ENCODE measurements at regions not wholly inside any gene's neighbourhood (a gene's known extent, or its start where the extent isn't known, plus 50 kb on each side); places are given as distances from the start of the nearest gene placed in this dataset.

- Histone ChIP-seq H3K79me2 (replicated peaks; ENCODE audit: insufficient read depth, low read length) (no peaks in the 10 kb centered on the region), H4K20me1 (ENCODE audit: insufficient read depth) (no peaks in the 10 kb centered on the region), H3K4me2 (ENCODE audit: low read length) (no peak overlapping the region), H3K36me3 (ENCODE audit: insufficient read depth, low read length) (no peaks in the 10 kb centered on the region), H3K9me3 (ENCODE audit: low read length) (no peaks in the 10 kb centered on the region), H3K9ac (ENCODE audit: low read length) (no peak overlapping the region), H3K27me3 (ENCODE audit: insufficient read depth, low read depth, low read length) (no peaks in the 10 kb centered on the region), H3F3A (ENCODE audit: insufficient read depth, low read length, poor library complexity, severe bottlenecking) (no peaks in the 10 kb centered on the region), H3K4me3 (ENCODE audit: low read length) (no peak overlapping the region), H3K9me2 (ENCODE audit: insufficient read depth, low read length) (no peaks in the 10 kb centered on the region), H2AFZ (ENCODE audit: low read depth, low read length) (no peak overlapping the region), H3K27ac (ENCODE audit: low read length) (no peak overlapping the region)
- TF ChIP-seq EZH2 (IDR thresholded peaks at IDR 0.05; ENCODE audit: borderline replicate concordance, insufficient read depth, low read length, poor library complexity, severe bottlenecking) (no peak), SMC3 (conservative IDR thresholded peaks at IDR 0.05; ENCODE audit: poor library complexity) (peak; percentile 50), CTCF (IDR thresholded peaks at IDR 0.05; ENCODE audit: poor library complexity, severe bottlenecking) (peak; percentile 69), RAD21 (conservative IDR thresholded peaks at IDR 0.05) (peak; percentile 39), MXI1 (conservative IDR thresholded peaks at IDR 0.05; ENCODE audit: poor library complexity, severe bottlenecking) (no peak)
Observed at GRCh38 chr10:131453721-131454634, 142.5 kb upstream of the TCERG1L start.

- H3K9me3 ChIP-seq (ENCODE audit: low read length): no peaks in the 10 kb centered on the region
- no peak overlapping the region for H2AFZ ChIP-seq (ENCODE audit: low read depth, low read length)
- no peaks in the 10 kb centered on the region for H3F3A ChIP-seq (ENCODE audit: insufficient read depth, low read length, poor library complexity, severe bottlenecking)
- TF ChIP-seq POLR2AphosphoS5 (IDR thresholded peaks at IDR 0.05) (no peak), RAD21 (conservative IDR thresholded peaks at IDR 0.05) (no peak), REST (IDR thresholded peaks at IDR 0.05; ENCODE audit: borderline replicate concordance) (no peak), SMC3 (conservative IDR thresholded peaks at IDR 0.05; ENCODE audit: poor library complexity) (no peak), TAF1 (IDR thresholded peaks at IDR 0.05; ENCODE audit: low read depth) (no peak), CTCF (IDR thresholded peaks at IDR 0.05; ENCODE audit: poor library complexity, severe bottlenecking) (no peak), EP300 (conservative IDR thresholded peaks at IDR 0.05; ENCODE audit: poor library complexity, severe bottlenecking) (no peak), MXI1 (conservative IDR thresholded peaks at IDR 0.05; ENCODE audit: poor library complexity, severe bottlenecking) (no peak), EZH2 (IDR thresholded peaks at IDR 0.05; ENCODE audit: borderline replicate concordance, insufficient read depth, low read length, poor library complexity, severe bottlenecking) (no peak)
- H3K4me2 ChIP-seq (ENCODE audit: low read length): no peak overlapping the region
- H3K36me3 ChIP-seq (ENCODE audit: insufficient read depth, low read length): no peaks in the 10 kb centered on the region
- no peaks in the 10 kb centered on the region for H3K9me2 ChIP-seq (ENCODE audit: insufficient read depth, low read length)
- no peak overlapping the region for H3K9ac ChIP-seq (ENCODE audit: low read length)
- H3K27ac ChIP-seq (ENCODE audit: low read length): no peak overlapping the region
- H3K27me3 ChIP-seq (ENCODE audit: insufficient read depth, low read depth, low read length): no peaks in the 10 kb centered on the region
- H3K79me2 ChIP-seq (replicated peaks; ENCODE audit: insufficient read depth, low read length): no peaks in the 10 kb centered on the region
- H3K4me3 ChIP-seq (ENCODE audit: low read length): no peak overlapping the region
- no peaks in the 10 kb centered on the region for H4K20me1 ChIP-seq (ENCODE audit: insufficient read depth)
Observed at GRCh38 chr10:131456411-131456810, 144.9 kb upstream of the TCERG1L start.
